Embryonic facial prominence (tissue), 1 donor: ENCODE measurements at regions not wholly inside any gene's neighbourhood (a gene's known extent, or its start where the extent isn't known, plus 50 kb on each side); places are given as distances from the start of the nearest gene placed in this dataset.

Experiments
- DNase-seq: peaks from one replicate; pipeline ENCODE4 v3.0.0-alpha.2; 2016; ENCODE audit errors: extremely low spot score

DNA sequence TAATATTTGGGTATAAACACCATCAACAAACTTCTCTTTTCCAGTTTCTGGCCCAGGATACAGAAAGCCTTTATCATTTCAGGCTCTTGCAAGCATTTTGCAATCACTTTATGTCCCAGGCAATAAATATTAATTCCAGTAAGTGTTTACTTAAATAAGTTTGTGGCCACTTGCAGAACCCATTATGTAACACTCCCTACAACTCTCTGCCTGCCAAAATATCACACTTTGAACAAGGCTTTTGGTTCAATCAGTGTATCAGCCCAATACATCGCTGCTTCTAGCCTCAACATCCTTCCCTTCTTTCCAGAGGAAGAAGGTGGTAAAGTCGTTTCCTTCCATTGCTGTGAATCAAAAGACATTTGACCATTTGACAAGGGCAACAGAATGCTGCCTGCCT is 203.0 kb upstream of the USP25 start:
- no peak for DNase-seq

DNA sequence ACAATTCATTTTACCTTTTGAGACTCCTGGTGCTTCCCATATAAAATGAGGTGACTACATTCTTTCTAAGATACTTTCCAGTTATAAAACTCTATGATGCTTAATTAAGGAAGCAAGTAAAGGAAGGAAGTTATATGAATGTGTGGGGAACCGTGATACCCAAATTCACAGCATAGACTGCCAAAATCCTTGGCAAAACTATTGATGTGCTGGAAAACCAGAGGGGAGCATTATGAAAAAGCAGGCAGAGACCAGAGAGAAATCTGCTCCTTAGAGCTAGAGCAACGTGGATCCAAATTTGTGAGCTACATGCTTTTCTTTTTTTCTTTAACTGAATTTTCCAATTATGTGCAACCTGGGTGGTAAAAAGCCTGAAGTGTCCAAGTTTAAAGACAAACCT is 201.4 kb upstream of the USP25 start:
- DNase-seq = no peak

DNA sequence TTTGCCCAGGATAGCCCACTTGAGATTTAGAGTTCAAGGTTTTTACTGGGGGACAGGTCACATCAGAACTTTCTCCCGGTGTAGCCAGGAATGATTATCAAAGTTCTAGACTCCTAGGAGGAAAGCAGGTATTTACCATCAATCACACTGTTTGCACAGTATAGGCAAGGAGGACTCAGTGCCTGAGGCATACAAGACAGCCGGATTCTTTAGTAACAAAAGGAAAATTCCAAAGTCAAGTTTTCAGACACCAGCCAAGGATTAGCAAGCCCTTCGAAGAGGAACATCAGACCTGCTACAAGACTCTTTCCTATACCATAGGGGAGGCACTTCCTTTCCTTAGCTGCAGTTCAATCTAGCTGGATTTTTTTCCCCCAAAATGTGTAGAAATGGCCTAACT is 197.8 kb upstream of the USP25 start:
- no peak for DNase-seq

DNA sequence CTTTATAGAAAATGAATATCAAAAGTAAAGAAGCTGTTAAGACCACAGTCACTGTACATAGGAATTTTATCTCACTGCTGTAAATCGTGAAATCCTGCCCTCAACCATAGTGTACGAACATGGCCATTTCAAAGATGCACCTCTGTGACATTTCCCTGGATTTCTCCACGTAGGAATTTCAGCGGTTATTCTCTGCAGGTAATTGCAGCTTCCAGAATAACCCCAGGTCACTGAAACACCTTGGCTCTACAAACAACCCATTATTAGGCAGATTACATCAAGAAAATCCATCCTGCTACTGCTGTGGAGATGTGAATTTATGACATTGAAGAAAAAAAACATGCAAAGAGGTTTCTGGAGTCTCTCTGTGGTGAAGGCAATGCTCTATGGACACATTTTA is 196.2 kb upstream of the USP25 start:
- no peak for DNase-seq

DNA sequence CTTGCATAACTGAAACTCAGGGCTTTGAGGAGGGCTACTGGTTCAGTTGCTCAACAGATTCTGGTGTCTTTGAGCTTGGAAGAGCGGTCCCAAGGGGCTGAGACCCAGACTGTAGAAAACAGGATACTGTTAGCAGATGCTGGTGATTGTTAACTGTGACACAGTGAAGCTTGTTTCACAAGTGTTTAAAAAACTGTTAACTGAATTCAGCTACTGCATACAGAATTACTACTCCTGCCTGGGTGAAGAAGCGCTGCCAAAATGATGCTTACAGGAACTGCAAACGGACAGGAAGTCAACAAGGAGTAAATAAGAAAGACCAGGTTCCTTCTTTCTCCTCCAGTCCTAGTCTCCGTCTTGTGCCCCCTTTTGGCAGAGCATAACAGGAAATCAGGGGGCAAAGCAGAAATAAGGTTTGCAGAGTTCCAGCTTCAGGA is 195.3 kb upstream of the USP25 start:
- no peak for DNase-seq

DNA sequence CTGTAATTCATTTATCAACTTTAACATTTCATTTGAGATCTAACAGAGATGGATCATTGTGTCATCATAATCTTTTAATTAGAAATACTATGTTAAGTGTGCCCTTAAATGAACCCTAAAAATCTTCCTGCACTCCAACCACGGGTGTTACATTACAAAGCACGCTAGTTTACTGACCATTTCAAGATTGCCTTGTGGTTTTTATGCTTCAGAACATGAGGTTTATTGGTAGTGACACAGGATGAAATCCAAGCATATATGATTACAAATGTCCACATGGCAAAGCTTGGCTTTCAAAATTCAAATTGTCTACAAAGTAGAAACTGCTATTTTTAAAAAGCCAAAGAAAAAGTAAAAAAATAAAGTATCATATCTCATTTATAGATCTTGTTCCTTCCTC is 190.4 kb upstream of the USP25 start:
- no peak for DNase-seq

DNA sequence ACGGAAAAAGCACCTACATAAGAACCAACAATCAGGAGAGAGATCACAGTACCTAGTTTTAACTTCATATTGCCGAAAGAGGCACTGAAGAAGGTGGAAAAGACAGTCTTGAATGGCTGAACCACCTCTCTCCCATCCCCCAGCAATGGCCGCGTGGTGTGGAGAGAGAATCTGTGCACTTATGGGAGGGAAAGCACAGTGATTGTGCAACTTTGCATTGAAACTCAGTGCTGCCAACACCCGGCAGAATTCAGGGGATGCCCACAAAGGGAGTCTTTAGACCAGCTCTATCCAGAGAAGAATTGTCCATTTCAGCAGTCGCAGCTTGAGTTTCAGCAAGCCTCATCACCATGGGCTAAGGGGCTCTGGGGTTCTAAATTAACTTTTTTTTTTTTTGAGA is 186.3 kb upstream of the USP25 start:
- no peak for DNase-seq

DNA sequence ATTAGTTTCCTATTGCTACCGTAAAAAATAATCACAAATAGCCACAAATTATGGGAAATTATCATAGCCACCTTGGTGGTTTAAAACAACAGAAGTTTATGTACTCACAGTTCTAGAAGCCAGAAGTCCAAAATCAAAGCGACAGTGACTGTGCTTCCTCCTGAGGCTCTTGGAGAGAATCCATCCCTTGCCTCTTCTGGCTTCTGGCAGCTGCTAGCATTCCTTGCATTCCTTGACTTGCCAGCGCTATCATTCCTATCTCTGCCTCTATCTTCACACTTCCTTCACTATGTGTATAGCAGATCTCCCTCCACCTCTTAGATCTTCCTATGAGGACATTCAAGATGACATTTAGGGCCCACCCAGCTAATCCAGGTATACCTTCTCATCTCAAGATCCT is 180.1 kb upstream of the USP25 start:
- DNase-seq = no peak

DNA sequence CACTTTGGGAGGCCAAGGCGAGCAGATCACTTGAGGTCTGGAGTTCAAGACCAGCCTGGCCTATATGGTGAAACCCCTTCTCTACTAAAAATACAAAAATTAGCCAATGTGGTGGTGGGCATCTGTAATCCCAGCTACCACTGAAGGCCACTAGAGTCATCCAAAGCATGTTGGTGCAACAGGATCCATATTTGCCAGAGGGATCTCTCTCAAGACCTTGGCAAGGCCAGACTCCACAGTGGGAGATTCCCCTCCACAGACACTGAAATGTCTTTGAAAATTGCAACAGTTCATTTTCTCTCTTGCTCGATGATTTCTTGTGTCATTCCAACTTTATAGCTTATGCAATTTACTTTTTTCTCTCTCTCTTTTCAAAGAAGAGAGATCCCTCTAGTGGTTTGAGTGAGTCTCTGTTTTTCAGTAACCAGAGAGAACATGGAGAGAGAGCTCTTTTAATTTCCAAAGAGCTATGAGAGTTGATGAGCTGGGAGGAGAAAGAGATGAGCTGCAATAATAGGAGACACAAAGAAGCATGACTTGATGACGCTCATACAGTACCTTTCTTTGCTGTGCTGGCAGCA is 176.8 kb upstream of the USP25 start:
- DNase-seq = no peak

DNA sequence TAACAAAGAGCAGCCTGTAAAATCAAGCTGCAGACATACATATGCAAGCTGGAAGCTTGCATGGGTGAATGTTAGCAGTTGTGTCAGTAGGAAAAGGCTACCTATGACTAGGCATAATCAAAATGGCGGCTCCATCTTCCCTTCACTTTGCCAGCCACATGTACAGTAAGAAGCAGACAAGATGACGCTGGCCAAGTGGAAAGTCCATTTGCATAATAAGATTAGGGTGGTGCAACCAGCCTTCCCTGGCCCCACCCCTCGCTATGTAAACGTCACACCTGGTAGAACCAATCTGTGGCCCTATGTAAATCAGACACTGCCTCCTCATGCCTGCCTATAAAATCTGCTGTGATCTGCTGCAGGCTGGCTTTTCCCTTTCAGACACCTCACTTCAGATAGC is 171.9 kb upstream of the USP25 start:
- DNase-seq = no peak

DNA sequence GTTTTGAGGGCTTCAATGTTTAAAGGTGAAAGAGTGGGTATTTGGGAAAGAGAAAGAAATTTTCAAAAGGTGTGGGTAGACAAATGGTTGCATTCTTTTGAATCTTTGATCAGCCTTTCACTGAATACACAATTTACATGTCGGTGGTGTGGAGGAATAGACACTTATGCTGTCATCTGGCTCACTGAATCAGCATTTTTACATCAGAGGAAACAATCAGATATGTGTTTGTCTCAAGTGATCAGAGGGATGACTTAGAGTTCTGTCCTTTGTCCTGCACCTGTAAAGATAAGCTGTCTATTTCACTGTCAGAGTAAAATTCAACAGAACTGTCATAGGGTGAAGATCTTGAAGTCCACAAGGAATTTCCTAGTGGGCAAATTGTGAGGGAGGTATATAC is 170.9 kb upstream of the USP25 start:
- no peak for DNase-seq

DNA sequence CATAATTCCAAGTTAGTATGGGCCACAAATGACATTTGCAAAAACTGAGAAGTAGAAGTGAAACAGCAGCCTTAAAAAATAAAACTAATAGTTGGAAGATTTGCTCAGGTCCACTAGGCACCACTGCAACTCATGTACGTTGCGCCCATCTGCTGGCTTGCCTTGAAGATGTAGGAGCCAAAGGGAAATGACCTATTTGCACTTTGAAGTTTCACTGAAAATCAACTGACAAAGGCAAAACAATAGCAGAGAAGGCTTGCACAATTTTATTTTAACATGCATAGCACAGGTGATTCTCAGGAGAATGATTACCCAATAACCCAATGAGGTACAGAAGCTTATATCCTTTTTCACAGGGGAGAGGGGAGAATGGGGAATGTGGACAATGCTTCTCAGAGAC is 170.1 kb upstream of the USP25 start:
- no peak for DNase-seq

DNA sequence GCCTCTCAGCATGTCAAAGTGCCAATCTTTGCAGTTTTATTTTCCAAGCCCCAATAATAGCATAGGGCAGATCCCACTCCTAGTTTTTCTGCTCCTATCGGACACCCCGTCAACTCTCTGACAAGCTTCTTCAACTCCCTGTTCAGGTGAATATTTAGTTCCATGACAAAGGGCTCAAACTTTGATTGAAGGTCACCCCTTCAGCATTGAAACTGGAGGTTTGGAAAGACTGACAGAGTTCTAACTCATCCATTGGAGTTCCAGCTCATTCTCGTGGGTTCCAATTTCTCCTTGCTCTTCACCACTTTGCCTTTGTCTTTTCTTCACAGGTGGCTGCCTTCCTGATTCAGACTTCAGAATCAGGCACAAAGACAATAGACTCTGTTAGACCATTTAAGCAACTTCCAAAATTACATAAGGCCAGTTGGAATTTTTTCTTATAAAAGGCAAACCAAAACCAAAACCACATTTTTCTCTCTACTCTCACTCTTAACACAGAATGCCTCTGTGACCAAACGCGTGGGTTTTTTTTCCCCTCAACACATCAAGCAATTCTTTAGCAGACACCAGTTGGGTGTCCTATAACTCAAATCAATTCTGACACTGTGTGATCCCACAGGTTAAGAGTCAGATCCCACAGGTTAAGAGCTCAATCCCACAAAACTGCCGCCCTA is 169.3 kb upstream of the USP25 start:
- DNase-seq = no peak

DNA sequence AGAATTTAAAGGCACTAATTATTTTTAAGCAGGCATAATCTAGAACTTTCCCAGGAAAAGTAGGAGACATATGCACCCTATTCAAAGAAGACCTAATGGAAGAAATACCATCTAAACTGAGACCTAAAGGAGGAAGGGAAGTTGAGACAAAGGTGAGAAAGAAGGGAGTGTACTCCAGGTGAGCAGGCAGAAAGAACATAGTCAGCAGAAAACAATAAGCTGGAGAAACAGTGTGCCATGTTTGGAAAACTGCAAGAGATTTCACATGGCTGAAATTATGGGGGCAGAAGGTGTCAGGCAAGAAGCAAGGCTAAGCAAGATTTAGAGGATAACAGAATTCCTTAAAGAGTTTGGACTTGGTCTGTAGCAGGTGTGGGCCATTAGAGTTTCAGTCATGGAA is 167.0 kb upstream of the USP25 start:
- DNase-seq = no peak

DNA sequence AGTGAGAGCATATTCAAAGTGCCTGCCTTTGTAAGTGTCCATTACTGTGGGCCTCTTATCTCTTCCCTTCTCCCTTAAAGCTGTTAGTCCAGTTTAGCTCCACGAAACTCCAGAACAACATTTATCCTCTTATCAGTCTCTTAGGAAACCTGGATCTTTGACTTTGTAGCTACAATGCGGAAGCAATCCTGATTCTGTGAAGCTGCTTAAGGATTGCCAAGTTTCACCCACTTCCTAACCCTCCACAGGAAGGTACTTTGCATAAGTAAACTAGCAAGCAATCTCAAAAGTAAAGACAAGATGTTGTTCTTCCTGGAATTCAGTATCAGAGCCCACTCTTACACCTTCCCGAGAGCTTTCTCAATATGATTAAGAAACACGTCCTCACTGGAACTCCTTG is 164.9 kb upstream of the USP25 start:
- no peak for DNase-seq

DNA sequence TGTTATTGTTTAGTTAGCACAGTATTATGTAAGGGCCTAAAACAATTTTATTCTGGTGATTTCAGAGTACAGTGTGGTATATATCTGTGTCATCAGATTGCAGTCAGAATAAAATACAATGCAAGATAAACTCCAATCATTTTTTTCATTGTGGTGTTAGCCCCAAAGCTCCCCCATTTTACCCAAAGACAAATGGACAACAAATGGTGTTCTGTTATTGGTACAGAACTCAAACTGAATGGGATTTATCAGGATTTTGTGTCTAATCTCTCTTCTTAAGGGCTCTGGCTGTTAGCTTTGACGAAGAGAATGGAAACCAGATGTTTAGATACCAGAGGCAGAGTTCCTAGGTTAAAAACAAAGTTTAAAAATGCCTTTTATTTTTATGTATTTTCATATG is 163.1 kb upstream of the USP25 start:
- DNase-seq = no peak

DNA sequence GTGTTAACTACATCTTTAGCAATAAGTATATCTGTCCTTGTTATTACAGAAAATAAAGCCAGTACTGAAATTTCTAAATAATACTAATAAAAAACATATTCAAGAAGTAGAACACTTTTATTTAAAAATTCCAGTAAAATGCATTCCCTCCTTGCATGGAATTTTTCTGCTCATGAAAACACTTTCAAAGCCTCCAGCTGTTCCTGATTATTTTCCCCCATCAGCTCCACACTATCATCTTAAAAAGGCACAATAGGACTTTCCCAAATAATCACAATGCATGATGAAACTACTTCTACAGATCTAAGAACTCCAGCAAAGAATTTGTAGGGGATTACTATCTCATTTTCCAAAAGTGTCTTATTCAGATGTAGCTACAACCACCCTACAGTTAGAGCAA is 162.6 kb upstream of the USP25 start:
- DNase-seq = no peak

DNA sequence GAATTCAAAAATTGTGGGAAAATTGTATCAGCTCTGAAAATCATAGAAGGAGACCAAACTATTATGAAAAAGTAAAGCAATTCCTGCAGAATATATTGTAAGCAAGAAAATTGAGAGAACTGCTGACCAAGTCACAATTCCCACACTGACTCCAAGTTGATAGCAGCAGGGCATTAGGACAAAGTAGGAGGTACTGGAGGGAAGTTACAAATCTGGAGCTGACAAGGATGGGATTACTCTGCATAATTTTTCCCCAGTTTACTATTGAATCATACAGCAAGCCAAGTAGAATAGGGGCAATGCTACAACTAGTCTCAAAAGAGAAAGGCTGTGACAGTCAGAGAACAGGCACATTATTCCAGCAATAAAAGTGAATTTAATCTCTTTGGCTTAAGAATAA is 161.3 kb upstream of the USP25 start:
- DNase-seq = no peak

DNA sequence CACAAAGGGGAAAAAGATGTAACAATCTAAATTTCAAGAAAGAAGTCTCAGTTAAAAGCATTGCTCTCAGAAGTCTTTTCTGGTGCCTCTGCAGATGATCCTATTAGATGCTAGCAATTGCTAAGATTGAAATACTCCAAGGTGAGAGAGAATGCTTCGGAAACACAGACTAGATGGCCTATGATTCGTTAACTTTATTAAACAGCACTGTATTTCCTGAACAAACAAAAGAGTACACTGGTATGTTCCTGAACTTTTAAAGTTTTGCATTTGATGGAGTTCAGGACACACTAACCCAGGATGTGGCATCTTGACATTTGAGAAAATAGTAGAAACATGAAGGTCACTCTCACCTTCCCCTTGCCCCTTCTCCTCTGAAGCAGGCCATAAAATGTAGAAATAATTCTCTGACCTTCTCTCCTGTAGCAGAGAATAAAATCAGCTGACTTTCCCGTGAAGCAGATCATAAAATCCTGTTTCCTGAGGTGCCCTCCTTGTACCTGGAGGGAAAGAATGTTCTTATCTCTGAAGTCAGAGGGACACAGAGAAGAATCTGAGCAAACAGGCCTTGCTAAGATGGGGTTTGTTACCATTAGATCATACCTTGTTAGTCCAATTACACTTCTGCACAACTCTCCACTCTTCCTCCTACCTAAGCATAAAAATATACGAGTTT is 142.9 kb upstream of the USP25 start:
- DNase-seq = no peak

DNA sequence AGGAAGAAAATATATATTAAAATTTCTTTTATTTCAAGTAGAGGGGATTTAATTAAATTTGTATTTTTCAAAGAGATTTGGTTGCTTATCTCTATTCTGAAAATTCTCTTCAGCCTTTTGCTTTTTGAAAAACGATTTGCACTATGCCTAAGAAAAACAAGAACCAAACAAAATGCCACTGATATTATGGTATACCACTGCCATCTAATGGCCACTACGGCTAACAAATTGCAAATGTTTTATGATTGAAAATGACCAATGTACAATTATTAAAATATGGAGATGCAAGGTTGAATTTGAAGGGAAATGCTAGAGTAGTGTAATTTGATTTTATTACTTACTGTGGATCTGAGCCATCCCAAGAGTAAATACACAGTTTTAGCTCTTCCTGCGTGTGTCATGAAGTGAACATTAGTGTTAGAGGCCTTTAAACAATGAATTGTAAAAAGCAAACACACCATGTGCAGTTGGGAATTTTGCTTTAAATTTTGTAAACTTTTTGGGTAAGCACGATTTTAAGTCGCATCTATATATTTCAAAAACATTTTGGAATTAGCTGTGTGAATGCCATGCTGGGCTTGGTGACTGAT is 137.4 kb upstream of the USP25 start:
- no peak for DNase-seq

DNA sequence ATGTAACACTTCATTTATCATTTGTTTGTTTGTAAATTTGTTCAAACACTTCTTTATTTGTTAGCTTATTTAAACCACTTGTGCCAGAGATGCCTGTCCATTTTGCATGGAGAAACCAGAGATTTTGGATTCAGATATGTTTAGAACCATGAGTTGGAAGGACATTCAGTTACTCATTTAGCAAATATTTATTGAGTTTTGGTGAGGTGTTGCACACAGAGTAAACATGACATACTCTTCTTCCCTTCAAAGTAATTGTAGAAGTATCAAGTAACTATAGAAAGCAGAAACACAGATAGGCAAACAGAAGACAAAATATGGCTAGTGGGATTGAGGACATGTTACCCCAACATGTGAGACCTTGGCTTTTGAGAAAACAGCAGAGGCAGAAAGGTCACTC is 136.8 kb upstream of the USP25 start:
- DNase-seq = no peak

DNA sequence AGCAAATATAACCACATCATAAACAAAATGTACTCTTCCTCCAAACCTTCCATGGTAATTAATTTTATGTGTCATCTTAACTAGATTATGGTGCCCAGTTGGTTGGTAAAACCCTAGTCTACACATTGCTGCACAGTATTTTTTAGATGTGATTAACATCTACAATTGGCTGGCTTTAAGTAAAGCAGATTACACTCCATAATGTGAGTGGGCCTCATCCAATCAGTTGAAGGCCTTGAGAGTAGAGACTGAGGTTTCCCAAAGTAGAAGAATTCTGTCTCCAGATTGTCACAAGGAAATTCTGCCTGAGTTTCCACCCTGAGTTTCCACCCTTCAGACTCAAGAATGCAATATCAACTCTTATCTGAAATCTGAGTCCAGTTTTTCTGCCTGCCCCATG is 128.4 kb upstream of the USP25 start:
- no peak for DNase-seq

DNA sequence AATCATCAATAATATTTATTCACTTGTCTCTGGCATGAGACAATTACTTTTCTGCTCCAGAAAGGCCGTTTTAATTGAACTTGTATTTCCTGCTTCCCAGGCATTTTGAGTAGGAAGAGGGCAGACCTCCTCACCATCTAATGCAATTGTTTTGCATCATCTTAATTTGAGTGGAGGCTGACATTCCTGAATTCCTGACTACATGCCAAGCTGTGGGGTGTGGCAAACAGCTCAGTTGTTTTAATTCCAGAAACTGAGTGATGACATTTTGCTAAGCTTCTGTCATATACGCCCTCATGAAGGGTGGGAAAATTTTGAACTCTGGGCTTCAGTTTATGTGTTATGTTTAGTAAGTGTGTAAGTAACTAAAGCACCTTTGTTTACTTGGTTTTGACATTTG is 125.4 kb upstream of the USP25 start:
- DNase-seq = no peak
